ENCODE measurements at regions not wholly inside any gene's neighbourhood (a gene's known extent, or its start where the extent isn't known, plus 50 kb on each side); places are given as distances from the start of the nearest gene placed in this dataset.

DNA sequence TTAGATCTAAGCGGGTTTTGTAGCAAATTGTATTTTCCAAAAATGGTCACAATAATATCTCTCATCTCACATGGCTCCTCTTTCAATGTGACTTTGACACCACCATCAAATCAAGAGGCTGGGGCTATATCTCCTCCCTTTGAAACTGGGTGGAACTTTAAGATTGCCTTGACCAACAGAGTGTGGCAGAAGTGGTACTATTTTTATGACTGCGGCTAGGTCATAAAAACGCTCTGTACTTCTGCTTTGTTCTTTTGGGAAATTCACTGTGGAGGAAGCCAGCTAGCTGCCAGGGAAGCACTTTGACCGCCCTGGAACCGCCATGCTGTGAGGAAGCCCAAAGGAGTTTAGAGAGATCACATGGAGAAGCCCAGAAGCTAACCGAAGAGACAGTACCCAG, 50.7 kb upstream of the ACOT11 start:
- TF ChIP-seq, protein P1, sequence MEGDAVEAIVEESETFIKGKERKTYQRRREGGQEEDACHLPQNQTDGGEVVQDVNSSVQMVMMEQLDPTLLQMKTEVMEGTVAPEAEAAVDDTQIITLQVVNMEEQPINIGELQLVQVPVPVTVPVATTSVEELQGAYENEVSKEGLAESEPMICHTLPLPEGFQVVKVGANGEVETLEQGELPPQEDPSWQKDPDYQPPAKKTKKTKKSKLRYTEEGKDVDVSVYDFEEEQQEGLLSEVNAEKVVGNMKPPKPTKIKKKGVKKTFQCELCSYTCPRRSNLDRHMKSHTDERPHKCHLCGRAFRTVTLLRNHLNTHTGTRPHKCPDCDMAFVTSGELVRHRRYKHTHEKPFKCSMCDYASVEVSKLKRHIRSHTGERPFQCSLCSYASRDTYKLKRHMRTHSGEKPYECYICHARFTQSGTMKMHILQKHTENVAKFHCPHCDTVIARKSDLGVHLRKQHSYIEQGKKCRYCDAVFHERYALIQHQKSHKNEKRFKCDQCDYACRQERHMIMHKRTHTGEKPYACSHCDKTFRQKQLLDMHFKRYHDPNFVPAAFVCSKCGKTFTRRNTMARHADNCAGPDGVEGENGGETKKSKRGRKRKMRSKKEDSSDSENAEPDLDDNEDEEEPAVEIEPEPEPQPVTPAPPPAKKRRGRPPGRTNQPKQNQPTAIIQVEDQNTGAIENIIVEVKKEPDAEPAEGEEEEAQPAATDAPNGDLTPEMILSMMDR (conservative IDR thresholded peaks at IDR 0.05) = no peak
- no peak overlapping the region for H3K27ac ChIP-seq

DNA sequence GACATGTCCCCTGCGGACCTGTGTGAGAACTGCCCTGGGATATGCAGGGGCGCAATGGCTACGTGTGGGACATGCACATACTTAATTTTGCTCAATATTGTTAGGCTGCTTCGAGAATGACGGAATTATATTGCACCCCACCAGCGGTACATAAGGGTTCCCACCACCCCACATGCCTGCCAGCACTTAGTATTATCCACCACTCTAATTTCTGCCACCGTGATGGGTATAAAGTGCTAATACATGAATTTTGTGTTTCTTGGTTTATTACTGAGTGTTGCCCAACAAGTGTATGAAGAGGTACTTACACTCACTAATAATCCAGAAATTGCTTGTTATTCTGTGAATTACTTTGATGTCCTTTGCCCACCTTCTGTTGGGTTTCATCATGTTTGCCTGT, 52.1 kb upstream of the ACOT11 start:
- TF ChIP-seq, protein P1 (conservative IDR thresholded peaks at IDR 0.05) = no peak
- no peak overlapping the region for H3K27ac ChIP-seq

DNA sequence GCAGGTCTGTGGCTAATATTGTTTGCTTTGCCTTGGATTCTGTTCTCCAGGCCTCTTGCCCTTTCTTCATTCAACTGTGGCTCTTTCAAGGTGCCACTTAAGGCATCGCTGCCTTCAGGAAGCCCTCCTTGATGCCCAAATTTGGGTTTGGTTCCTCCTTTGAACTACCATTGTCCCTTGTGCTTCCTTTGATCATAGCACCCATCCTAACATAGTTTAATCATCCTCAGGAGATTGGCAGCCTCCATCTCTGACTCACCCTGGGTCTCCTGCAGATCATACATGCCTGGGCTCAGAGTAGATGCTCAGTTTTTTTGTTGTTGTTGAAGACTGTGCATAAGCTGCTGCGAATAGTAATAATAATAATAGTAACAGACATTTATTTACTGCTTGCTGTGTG, 54.4 kb upstream of the ACOT11 start:
- TF ChIP-seq, protein P1 (conservative IDR thresholded peaks at IDR 0.05) = no peak
- no peak overlapping the region for H3K27ac ChIP-seq

DNA sequence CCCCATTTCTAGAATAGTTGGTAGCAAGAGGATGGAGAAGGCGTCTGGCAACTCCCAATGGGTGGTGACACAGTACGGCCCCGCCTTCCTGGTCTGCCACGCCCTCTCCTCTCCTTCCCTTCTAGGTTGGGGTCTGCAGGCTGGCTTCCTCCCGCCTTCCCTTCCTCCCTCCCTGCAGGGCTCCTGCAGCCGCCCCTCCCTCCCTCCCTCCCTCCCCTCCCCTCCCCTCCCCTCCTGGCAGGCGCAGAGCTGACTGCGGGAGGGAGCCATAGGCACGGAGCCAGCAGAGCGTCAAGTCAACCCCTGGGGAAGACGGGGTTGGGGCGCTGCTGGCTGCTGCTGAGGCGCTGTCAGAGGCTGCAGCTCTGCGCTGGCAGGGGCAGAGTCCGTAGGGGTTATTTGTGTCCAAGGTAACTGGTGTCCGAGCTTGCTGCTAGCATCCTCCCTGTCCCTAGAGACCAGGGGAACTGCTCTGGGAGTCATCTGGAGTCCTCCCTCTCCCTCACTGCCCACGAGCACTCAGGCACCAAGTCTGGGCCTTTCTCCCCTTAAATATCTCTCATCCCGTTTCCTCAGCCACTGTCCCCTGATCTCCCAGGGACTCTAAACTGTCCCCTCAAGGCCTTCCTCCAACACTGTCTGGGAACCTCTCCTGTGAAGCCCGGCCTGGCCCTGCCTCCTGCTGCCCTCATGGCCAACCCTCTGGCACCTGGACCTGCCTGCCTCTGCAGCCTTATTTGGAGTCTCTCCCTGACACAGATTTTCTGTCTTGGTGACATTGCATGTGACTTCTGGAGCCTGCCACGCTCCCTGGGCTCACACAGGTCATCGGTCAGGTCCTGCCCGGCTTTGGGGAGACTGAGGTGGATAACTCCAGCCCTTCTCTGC, 57.4 kb upstream of the ACOT11 start:
- TF ChIP-seq, protein P1 (conservative IDR thresholded peaks at IDR 0.05) = no peak
- H3K27ac ChIP-seq = peak overlapping the region; percentile 9; the same call in 1 of the 2 replicates

DNA sequence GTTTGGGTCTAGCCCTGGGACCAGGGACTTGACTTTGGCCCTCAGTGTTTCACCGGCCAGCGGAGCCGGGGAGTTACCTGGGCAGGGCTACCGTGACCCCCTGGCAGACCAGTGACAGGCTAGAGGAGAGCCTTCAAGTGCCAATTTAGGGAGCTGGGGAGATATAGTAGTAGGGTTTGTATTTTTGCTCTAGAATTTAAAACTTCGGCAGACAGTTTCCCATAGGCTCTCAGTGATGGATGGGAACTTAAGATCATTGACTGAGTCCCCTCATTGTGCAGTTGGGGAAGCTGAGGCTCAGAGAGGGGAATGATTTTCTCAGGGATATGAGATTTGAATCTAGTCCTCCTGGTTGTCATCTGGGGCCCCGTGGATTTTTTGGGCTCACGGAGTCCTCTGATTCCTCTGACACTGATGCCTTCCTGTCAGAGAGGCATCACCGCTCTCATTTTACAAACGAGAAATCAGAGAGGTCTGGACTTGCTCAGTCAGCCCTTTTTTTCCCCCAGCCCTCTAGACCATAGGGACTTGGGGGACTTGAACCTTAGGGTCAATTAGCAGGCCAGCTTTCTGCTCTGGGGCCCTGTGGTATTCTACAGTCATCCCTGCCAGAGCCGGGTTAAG, 58.3 kb upstream of the ACOT11 start:
- H3K27ac ChIP-seq = peak overlapping the region; percentile 92
- TF ChIP-seq, protein P1 (conservative IDR thresholded peaks at IDR 0.05) = peak; percentile 40

DNA sequence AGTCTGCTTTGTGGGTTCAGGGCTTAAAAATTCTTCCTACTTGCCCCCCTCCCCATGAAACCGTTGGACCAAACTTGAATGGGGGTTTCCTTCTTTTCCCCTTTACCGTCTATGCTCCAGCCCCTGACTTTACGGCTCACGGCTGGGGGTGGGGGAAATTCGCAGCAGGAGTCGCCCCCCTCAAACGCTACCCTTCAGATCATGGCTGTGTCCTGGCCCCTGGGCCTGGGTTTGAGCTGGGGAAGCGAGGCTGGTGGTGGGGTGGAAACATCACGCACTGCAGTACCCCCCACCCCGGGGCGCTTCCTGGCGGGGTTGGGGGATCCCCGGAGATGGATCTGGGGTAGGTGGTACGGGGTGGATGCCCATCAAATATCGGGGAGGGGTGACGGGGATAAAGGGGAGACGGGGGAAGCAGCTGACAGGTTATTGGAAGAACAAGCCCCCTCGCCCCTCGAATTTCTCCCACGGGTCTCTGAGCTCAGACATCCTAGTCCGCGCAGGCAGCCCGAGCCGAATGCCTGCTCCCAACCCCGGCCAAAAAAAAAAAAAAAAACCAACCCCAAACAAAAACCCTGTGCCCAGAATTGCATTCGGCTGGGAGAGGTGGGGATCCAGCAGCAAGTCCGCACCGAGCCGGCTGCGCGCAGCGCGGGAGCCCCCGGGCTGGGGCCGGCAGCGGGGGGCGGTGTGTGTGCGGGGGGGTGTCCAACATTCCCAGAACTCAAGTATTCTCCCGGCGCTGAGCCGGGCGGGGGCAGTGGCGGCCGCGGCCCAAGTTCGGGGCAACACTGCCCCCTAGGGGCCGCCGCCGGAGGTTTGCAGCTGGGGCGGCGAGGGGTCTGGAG, 59.0 kb upstream of the ACOT11 start:
- TF ChIP-seq, protein P1 (conservative IDR thresholded peaks at IDR 0.05) = peak; percentile 90

More for the DNA sequence above, 59.0 kb upstream of the ACOT11 start:
- peak overlapping the region; percentile 92 for H3K27ac ChIP-seq

Measured in VCaP (cell line).